Endothelial cell of umbilical vein (primary cell): ENCODE measurements at regions not wholly inside any gene's neighbourhood (a gene's known extent, or its start where the extent isn't known, plus 50 kb on each side); places are given as distances from the start of the nearest gene placed in this dataset.

Experiments used
- BruUV-seq: library from RNA; stranded (reverse); fragments of 400-500 nt; replicated peaks from 2 replicates; lab custom pipeline; 2021; lab: Mats Ljungman, UMichigan
- CTCF ChIA-PET: fragments of 300-600, 350-600 bp; sonication (Branson Sonifier 250); formaldehyde crosslinking; loops from one replicate; lab custom pipeline; 2021; ENCODE audit warnings: antibody characterized with exemption, inconsistent platforms; lab: Charles Lee
- POLR2A ChIA-PET: fragments of 300-600, 350-600 bp; sonication (Branson Sonifier 250); formaldehyde crosslinking; loops from one replicate; lab custom pipeline; 2021; ENCODE audit warnings: antibody characterized with exemption, inconsistent platforms; lab: Charles Lee
- DNase-seq: peaks from one replicate; pipeline ENCODE4 v3.0.0-alpha.2; 2011; ENCODE audit warnings: low read depth, low spot score
- FAIRE-seq: peaks from 2 replicates; lab custom pipeline; 2011; peaks lifted over from hg19 to GRCh38; lab: Jason Lieb, UNC
- H2AFZ ChIP-seq: 2 replicates; pipeline ENCODE4 v1.6.0; 2012; ENCODE audit warnings: low read depth, low read length, control low read depth, inconsistent platforms
- H3K27ac ChIP-seq: 2 replicates; pipeline ENCODE4 v1.5.1; 2011; ENCODE audit warnings: low read depth, mild to moderate bottlenecking, control low read depth, low read length, moderate library complexity; ENCODE audit not compliant: insufficient read depth
- H3K27me3 ChIP-seq, 2 experiments: 2 replicates each; pipeline versions ENCODE4 v1.6.0 to v1.6.1; 2011; ENCODE audit warnings: low read length in 2 of 2, mixed read lengths in 1 of 2; ENCODE audit not compliant: control insufficient read depth in 2 of 2, insufficient read depth in 2 of 2
- H3K36me3 ChIP-seq, 2 experiments: 2 replicates in 1 of 2; 3 replicates in 1 of 2; pipeline ENCODE4 v1.5.1; 2011; ENCODE audit warnings: low read length in 2 of 2, mild to moderate bottlenecking in 1 of 2, moderate library complexity in 1 of 2; ENCODE audit not compliant: control insufficient read depth in 2 of 2, insufficient read depth in 2 of 2; ENCODE audit errors: extremely low read depth in 1 of 2
- H3K4me1 ChIP-seq: 3 replicates; pipeline ENCODE4 v1.5.1; 2011; ENCODE audit warnings: mild to moderate bottlenecking, low read length; ENCODE audit not compliant: control insufficient read depth, insufficient read depth; ENCODE audit errors: extremely low read depth
- H3K4me2 ChIP-seq: 2 replicates; pipeline ENCODE4 v1.6.1; 2011; ENCODE audit warnings: low read length, control low read depth, mixed read lengths; ENCODE audit not compliant: insufficient read depth
- H3K4me3 ChIP-seq, 3 experiments: fragments of 200-600 bp in 1 of 3; sonication (generic), shearing (Covaris generic) in 1 of 3; replicated peaks in 1 of 3; 2 replicates each; pipeline ENCODE4 v1.5.1; 2011 to 2016; ENCODE audit warnings: control low read depth in 3 of 3, low read length in 3 of 3, mild to moderate bottlenecking in 2 of 3, inconsistent platforms in 1 of 3, low read depth in 1 of 3, moderate library complexity in 1 of 3; ENCODE audit not compliant: insufficient read depth in 1 of 3
- H3K79me2 ChIP-seq: 2 replicates; pipeline ENCODE4 v1.6.0; 2012; ENCODE audit warnings: low read length, inconsistent platforms; ENCODE audit not compliant: control insufficient read depth, insufficient read depth
- H3K9ac ChIP-seq: replicated peaks from 2 replicates; pipeline ENCODE3; 2011; ENCODE audit warnings: low read length, control low read depth; ENCODE audit not compliant: insufficient read depth; ENCODE audit errors: extremely low read depth
- H3K9me1 ChIP-seq: replicated peaks from 3 replicates; pipeline ENCODE4 v1.6.0; 2011; ENCODE audit warnings: mild to moderate bottlenecking, low read length; ENCODE audit not compliant: control insufficient read depth, insufficient read depth; ENCODE audit errors: extremely low read depth
- H3K9me3 ChIP-seq: replicated peaks from 2 replicates; pipeline ENCODE4 v1.5.1; 2012; ENCODE audit warnings: low read length, inconsistent platforms; ENCODE audit not compliant: control insufficient read depth, insufficient read depth
- H4K20me1 ChIP-seq: replicated peaks from 2 replicates; pipeline ENCODE3; 2011; ENCODE audit warnings: mild to moderate bottlenecking, low read length; ENCODE audit not compliant: control insufficient read depth, insufficient read depth; ENCODE audit errors: extremely low read depth
- CTCF ChIP-seq, 2 donors: IDR thresholded peaks; 1 replicate in 1 of 2; 2 replicates in 1 of 2; pipeline ENCODE4 v1.5.1; 2011; ENCODE audit warnings: low read length in 2 of 2, mild to moderate bottlenecking in 2 of 2, moderate library complexity in 2 of 2, control low read depth in 1 of 2, inconsistent platforms in 1 of 2, low read depth in 1 of 2; ENCODE audit not compliant: insufficient read depth in 1 of 2; ENCODE audit errors: extremely low read depth in 1 of 2
- EZH2 ChIP-seq: IDR thresholded peaks from 2 replicates; pipeline ENCODE4 v1.6.1; 2012; ENCODE audit warnings: borderline replicate concordance, low read depth, mild to moderate bottlenecking, moderate library complexity, low read length, inconsistent platforms; ENCODE audit not compliant: severe bottlenecking
- FOS ChIP-seq: IDR thresholded peaks from 2 replicates; pipeline ENCODE4 v1.6.1; 2011; ENCODE audit warnings: mild to moderate bottlenecking, low read length, moderate library complexity, borderline replicate concordance; ENCODE audit not compliant: insufficient read depth
- GATA2 ChIP-seq: IDR thresholded peaks from 2 replicates; pipeline ENCODE4 v1.7.0; 2011; ENCODE audit warnings: low read depth, mild to moderate bottlenecking, moderate library complexity, mixed read lengths, low read length; ENCODE audit not compliant: insufficient read length, insufficient read depth
- JUN ChIP-seq: IDR thresholded peaks from 2 replicates; pipeline ENCODE4 v1.6.1; 2011; ENCODE audit warnings: borderline replicate concordance, low read depth; ENCODE audit not compliant: insufficient read length, insufficient read depth
- MAX ChIP-seq: IDR thresholded peaks from 2 replicates; pipeline ENCODE4 v1.6.1; 2011; ENCODE audit not compliant: insufficient read depth, insufficient read length
- MYC ChIP-seq: IDR thresholded peaks from one replicate; pipeline ENCODE4 v1.6.1; 2011; ENCODE audit warnings: mild to moderate bottlenecking, low read depth, low read length
- POLR2A ChIP-seq: IDR thresholded peaks from 2 replicates; pipeline ENCODE4 v1.6.1; 2012; ENCODE audit warnings: low read depth, mild to moderate bottlenecking, control low read depth, low read length
- POLR2AphosphoS5 ChIP-seq: IDR thresholded peaks from 2 replicates; pipeline ENCODE4 v1.6.1; 2012; ENCODE audit warnings: low read depth, mild to moderate bottlenecking, control low read depth, low read length, moderate library complexity; ENCODE audit not compliant: insufficient read depth
- dilution Hi-C: fragments of 300-500 bp; cut with MboI; formaldehyde crosslinking; loops from one replicate; pipeline ENCODE4 v1.15.0; 2019; ENCODE audit warnings: low sequenced_read_pairs; ENCODE audit not compliant: extremely low pct_ligation_motif_present
- intact Hi-C: fragments of 100-400 bp; cut with micrococcal nuclease; formaldehyde crosslinking; loops from one replicate; pipeline ENCODE4 v1.10.0; 2022

GRCh38 chr7:46572691-46573090, 651.6 kb upstream of the IGFBP3 start:
- no peaks in the 10 kb centered on the region for H3K36me3 ChIP-seq
- no peak overlapping the region for H3K4me2 ChIP-seq
- H3K27ac ChIP-seq = no peak overlapping the region
- no peak for DNase-seq
- no peaks in the 10 kb centered on the region for H3K9me3 ChIP-seq
- no peaks in the 10 kb centered on the region for H3K79me2 ChIP-seq
- H4K20me1 ChIP-seq = no peaks in the 10 kb centered on the region
- intact Hi-C loops (loop anchor here (10.0 kb wide), 1 partner anchor 512 kb away; no protein-coding TSS in a partner anchor), dilution Hi-C loops (no loop called here)
- TF ChIP-seq JUN = no peak
- TF ChIP-seq GATA2 = no peak
- no peak overlapping the region for H3K9ac ChIP-seq
- FAIRE-seq = no peak
- CTCF ChIA-PET = no interaction called here
- no peaks in the 10 kb centered on the region for H3K9me1 ChIP-seq
- H2AFZ ChIP-seq = no peak overlapping the region
- POLR2A ChIA-PET = no interaction called here
- no TSS peak for BruUV-seq
- no peak overlapping the region for H3K4me3 ChIP-seq
- H3K4me1 ChIP-seq = peaks cover 30% of the 10 kb centered on the region
- no peaks in the 10 kb centered on the region for H3K27me3 ChIP-seq

- intact Hi-C loops (loop anchor here (10.0 kb wide), 1 partner anchor 513 kb away; no protein-coding TSS in a partner anchor), dilution Hi-C loops (no loop called here)
- Histone ChIP-seq H3K9ac (no peak overlapping the region), H3K79me2 (no peaks in the 10 kb centered on the region), H3K27ac (no peak overlapping the region), H3K4me1 (peaks cover 23% of the 10 kb centered on the region), H3K36me3 (no peaks in the 10 kb centered on the region), H4K20me1 (no peaks in the 10 kb centered on the region), H3K9me1 (no peaks in the 10 kb centered on the region), H2AFZ (no peak overlapping the region), H3K27me3 (no peaks in the 10 kb centered on the region), H3K4me3 (no peak overlapping the region), H3K9me3 (no peaks in the 10 kb centered on the region), H3K4me2 (no peak overlapping the region)
- ChIA-PET POLR2A (no interaction called here), CTCF (no interaction called here)
- no peak for FAIRE-seq
- BruUV-seq = no TSS peak
- TF ChIP-seq MAX = no peak
- TF ChIP-seq GATA2 = no peak
- no peak for TF ChIP-seq POLR2A
- TF ChIP-seq FOS = no peak
- TF ChIP-seq JUN = no peak
- TF ChIP-seq CTCF (IDR thresholded peaks at IDR 0.05; ENCODE audit: extremely low read depth in 1 of 2, insufficient read depth in 1 of 2, low read depth in 1 of 2, low read length in 2 of 2) = no peak
- TF ChIP-seq POLR2AphosphoS5 = no peak
- TF ChIP-seq MYC = no peak
- TF ChIP-seq EZH2 = no peak
- no peak for DNase-seq
These were observed 650.9 kb upstream of the IGFBP3 start for GRCh38 chr7:46571996-46572395.
